Trophoblast cell (in vitro differentiated cells and primary cell): ENCODE measurements at regions not wholly inside any gene's neighbourhood (a gene's known extent, or its start where the extent isn't known, plus 50 kb on each side); places are given as distances from the start of the nearest gene placed in this dataset.

Source experiments
- DNase-seq, 2 donors: peaks; one replicate each; pipeline ENCODE4 v3.0.0-alpha.2; 2016
- H2AFZ ChIP-seq: 2 replicates; pipeline ENCODE4 v1.6.1; 2013; ENCODE audit warnings: low read length, moderate library complexity, mild to moderate bottlenecking; ENCODE audit not compliant: insufficient read depth, poor library complexity
- H2AK5ac ChIP-seq: 2 replicates; pipeline ENCODE4 v1.6.1; 2013; ENCODE audit warnings: mild to moderate bottlenecking, low read length
- H2BK120ac ChIP-seq: 2 replicates; pipeline ENCODE4 v1.6.1; 2013; ENCODE audit warnings: low read length, mild to moderate bottlenecking, moderate library complexity; ENCODE audit not compliant: insufficient read depth, poor library complexity
- H2BK12ac ChIP-seq: 2 replicates; pipeline ENCODE4 v1.6.1; 2013; ENCODE audit warnings: mild to moderate bottlenecking, low read length, moderate library complexity
- H2BK5ac ChIP-seq: 2 replicates; pipeline ENCODE4 v1.6.1; 2013; ENCODE audit warnings: low read length, low read depth, moderate library complexity, mild to moderate bottlenecking; ENCODE audit not compliant: poor library complexity
- H3K14ac ChIP-seq: 2 replicates; pipeline ENCODE4 v1.6.1; 2013; ENCODE audit warnings: mild to moderate bottlenecking, low read length
- H3K18ac ChIP-seq: 2 replicates; pipeline ENCODE4 v1.6.1; 2013; ENCODE audit warnings: mild to moderate bottlenecking, low read length
- H3K23ac ChIP-seq: 2 replicates; pipeline ENCODE4 v1.6.1; 2013; ENCODE audit warnings: low read length
- H3K27ac ChIP-seq: 2 replicates; pipeline ENCODE4 v1.5.1; 2013; ENCODE audit warnings: low read depth, mild to moderate bottlenecking, inconsistent platforms, low read length, moderate library complexity
- H3K27me3 ChIP-seq: 2 replicates; pipeline ENCODE4 v1.6.1; 2013; ENCODE audit warnings: inconsistent platforms, mild to moderate bottlenecking, low read length, moderate library complexity; ENCODE audit not compliant: insufficient read depth
- H3K36me3 ChIP-seq, 2 experiments: 1 replicate in 1 of 2; 2 replicates in 1 of 2; pipeline ENCODE4 v1.6.1; 2013; ENCODE audit warnings: low read length in 2 of 2, mild to moderate bottlenecking in 2 of 2, moderate library complexity in 1 of 2; ENCODE audit not compliant: insufficient read depth in 2 of 2, control insufficient read depth in 1 of 2
- H3K4ac ChIP-seq: 2 replicates; pipeline ENCODE4 v1.6.1; 2013; ENCODE audit warnings: low read depth, mild to moderate bottlenecking, low read length, moderate library complexity
- H3K4me1 ChIP-seq, 2 experiments: 1 replicate in 1 of 2; 2 replicates in 1 of 2; pipeline ENCODE4 v1.6.1; 2013; ENCODE audit warnings: low read length in 2 of 2, mild to moderate bottlenecking in 2 of 2, moderate library complexity in 1 of 2; ENCODE audit not compliant: insufficient read depth in 2 of 2, control insufficient read depth in 1 of 2
- H3K4me2 ChIP-seq: 2 replicates; pipeline ENCODE4 v1.6.1; 2013; ENCODE audit warnings: inconsistent platforms, mild to moderate bottlenecking, low read length, moderate library complexity
- H3K4me3 ChIP-seq: 2 replicates; pipeline ENCODE4 v1.5.1; 2013; ENCODE audit warnings: mild to moderate bottlenecking, low read depth, low read length, inconsistent platforms
- H3K79me1 ChIP-seq: one replicate; pipeline ENCODE4 v1.6.1; 2013; ENCODE audit warnings: low read length
- H3K79me2 ChIP-seq: 2 replicates; pipeline ENCODE4 v1.6.1; 2013; ENCODE audit warnings: low read length, mild to moderate bottlenecking; ENCODE audit not compliant: control insufficient read depth, insufficient read depth, poor library complexity
- H3K9ac ChIP-seq: 2 replicates; pipeline ENCODE4 v1.6.1; 2013; ENCODE audit warnings: mild to moderate bottlenecking, low read length
- H3K9me3 ChIP-seq: 2 replicates; pipeline ENCODE4 v1.6.1; 2013; ENCODE audit warnings: low read depth, mild to moderate bottlenecking, control low read depth, inconsistent platforms, low read length; ENCODE audit not compliant: insufficient read depth
- H4K12ac ChIP-seq: 2 replicates; pipeline ENCODE4 v1.6.1; 2013; ENCODE audit warnings: low read depth, mild to moderate bottlenecking, low read length, moderate library complexity
- H4K8ac ChIP-seq: 2 replicates; pipeline ENCODE4 v1.6.1; 2013; ENCODE audit warnings: low read depth, mild to moderate bottlenecking, low read length, moderate library complexity
- H4K91ac ChIP-seq: one replicate; pipeline ENCODE4 v1.6.1; 2013; ENCODE audit warnings: low read depth, mild to moderate bottlenecking, low read length, moderate library complexity
- WGBS: extraction: QIAGEN DNeasy Blood & Tissue Kit; methylation state at CpG from one replicate; pipeline ENCODE4 v1.1.7; 2013; ENCODE audit warnings: missing lambda C conversion rate; ENCODE audit not compliant: insufficient read length, insufficient coverage; ENCODE audit errors: extremely low coverage; 5-methylcytosine and 5-hydroxymethylcytosine counted together

DNA sequence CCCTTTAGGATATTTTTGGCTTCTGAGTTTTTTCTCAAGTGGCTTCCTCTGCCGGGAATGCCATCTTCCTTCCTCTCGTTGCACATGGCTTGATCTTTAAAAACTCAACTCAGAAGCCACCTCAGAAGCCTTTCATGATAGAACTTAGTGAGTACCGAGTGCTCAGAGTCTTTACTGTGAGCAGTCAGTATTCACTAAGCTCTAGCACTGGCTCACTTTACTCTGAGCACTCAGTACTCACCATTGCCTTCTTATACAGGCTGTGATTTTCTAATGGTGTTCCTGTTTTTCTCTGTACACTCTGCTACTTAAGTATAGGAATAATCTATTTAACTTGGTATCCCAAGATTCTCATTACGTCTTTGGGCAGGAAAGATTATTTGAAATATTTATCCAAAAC, 116.2 kb downstream of the PFDN4 start:
- no peak overlapping the region for H3K27ac ChIP-seq
- no CpG with 5 or more reads among the region's 4 CpGs for WGBS
- H2AFZ ChIP-seq, result no peak overlapping the region
- no peak overlapping the region for H3K4ac ChIP-seq
- H2BK120ac ChIP-seq, result no peak overlapping the region
- H3K4me3 ChIP-seq, result no peak overlapping the region
- no peak overlapping the region for H2AK5ac ChIP-seq
- no peak overlapping the region for H2BK5ac ChIP-seq
- H3K79me2 ChIP-seq, result no peaks in the 10 kb centered on the region
- no peak overlapping the region for H3K4me2 ChIP-seq
- H3K27me3 ChIP-seq, result no peaks in the 10 kb centered on the region
- no peaks in the 10 kb centered on the region for H3K36me3 ChIP-seq
- H2BK12ac ChIP-seq, result no peak overlapping the region
- H4K8ac ChIP-seq, result no peak overlapping the region
- H3K23ac ChIP-seq, result no peak overlapping the region
- no peak overlapping the region for H3K18ac ChIP-seq
- H3K14ac ChIP-seq, result no peak overlapping the region
- no peak for DNase-seq
- no peak overlapping the region for H4K12ac ChIP-seq
- H3K4me1 ChIP-seq, result no peaks in the 10 kb centered on the region
- H3K9ac ChIP-seq, result no peak overlapping the region
- no peaks in the 10 kb centered on the region for H3K9me3 ChIP-seq
- no peaks in the 10 kb centered on the region for H3K79me1 ChIP-seq
- H4K91ac ChIP-seq, result no peak overlapping the region

DNA sequence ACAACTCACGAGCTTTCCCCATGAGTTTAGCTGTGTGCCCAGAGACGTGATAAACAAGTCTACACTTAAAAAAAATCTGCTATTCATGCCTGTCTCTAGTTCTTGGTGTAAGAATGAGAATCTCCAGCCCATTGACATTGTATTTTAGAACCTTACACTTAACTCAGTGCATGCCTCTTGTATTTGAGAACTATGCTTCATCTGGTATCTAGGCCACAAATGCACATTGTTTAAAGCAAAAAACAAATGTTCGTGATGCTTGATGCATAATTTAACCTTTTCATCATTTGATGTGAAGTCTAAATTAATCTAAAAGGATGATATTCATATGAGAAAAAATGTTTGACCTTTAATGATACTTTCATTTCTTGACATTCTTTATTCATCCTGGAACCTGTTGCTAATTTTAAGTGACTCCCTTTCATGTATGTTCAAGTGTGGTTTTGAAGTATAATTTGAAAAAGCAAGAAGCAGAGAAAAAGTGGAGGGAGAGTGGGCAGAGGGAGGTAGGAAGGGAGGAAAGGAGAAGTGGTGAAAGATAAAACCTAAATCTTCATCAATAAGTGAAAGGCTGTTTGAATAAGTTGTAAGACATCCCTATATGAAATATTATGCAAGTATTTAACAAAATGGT, 116.9 kb downstream of the PFDN4 start:
- Histone ChIP-seq H3K79me2 (no peaks in the 10 kb centered on the region), H3K23ac (no peak overlapping the region), H3K36me3 (no peaks in the 10 kb centered on the region), H3K4me1 (no peaks in the 10 kb centered on the region), H3K79me1 (no peaks in the 10 kb centered on the region), H3K9ac (no peak overlapping the region), H2AFZ (no peak overlapping the region), H4K8ac (no peak overlapping the region), H3K4ac (no peak overlapping the region), H3K27ac (no peak overlapping the region), H2BK5ac (no peak overlapping the region), H3K14ac (no peak overlapping the region), H4K12ac (no peak overlapping the region), H2AK5ac (no peak overlapping the region), H3K18ac (no peak overlapping the region), H3K4me3 (no peak overlapping the region), H3K4me2 (no peak overlapping the region), H3K9me3 (no peaks in the 10 kb centered on the region), H3K27me3 (no peaks in the 10 kb centered on the region), H4K91ac (no peak overlapping the region), H2BK12ac (no peak overlapping the region), H2BK120ac (no peak overlapping the region)
- no CpG with 5 or more reads among the region's 3 CpGs for WGBS
- no peak for DNase-seq

DNA sequence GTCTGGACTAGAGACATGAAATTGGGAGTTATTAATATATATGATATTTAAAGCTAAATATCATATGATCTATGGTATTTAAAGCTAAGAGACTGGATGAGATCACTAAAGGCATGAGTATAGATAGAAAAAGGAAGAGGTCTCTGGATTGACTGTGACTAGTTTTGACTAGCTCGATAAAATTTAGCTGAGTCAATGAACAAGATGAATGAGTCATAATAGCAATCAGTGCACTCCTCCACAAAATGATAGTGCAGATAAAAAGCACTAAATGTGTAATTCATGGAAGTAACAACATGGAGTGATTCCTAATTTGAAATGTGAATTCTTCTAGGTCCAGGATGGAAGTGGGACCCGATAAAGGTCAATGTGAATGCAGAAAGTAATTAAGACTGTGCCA, 127.4 kb downstream of the PFDN4 start:
- no peak overlapping the region for H2AFZ ChIP-seq
- no CpG with 5 or more reads among the region's 2 CpGs for WGBS

DNA sequence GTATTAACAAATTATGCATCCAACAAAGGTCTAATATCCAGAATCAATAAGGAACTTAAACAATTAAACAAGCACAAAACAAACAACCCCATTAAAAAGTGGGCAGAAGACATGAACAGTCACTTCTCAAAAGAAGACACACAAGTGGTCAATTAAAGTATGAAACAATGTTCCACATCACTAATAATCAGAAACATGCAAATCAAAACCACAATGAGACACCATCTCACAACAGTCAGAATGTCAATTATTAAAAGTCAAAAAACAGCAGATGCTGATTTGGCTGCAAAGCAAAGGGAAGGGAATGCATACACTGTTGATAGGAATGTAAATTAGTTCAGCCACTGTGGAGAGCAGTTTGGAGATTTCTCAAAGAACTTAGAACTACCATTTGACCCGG, 129.3 kb downstream of the PFDN4 start:
- H3K14ac ChIP-seq, result no peak overlapping the region
- H4K12ac ChIP-seq, result no peak overlapping the region
- H2BK120ac ChIP-seq, result no peak overlapping the region
- no peak overlapping the region for H3K27ac ChIP-seq
- no peak overlapping the region for H3K9ac ChIP-seq
- no peak overlapping the region for H3K4me2 ChIP-seq
- H2AK5ac ChIP-seq, result no peak overlapping the region
- H3K79me2 ChIP-seq, result no peaks in the 10 kb centered on the region
- no peaks in the 10 kb centered on the region for H3K79me1 ChIP-seq
- no peaks in the 10 kb centered on the region for H3K9me3 ChIP-seq
- no peak overlapping the region for H3K23ac ChIP-seq
- H3K4ac ChIP-seq, result no peak overlapping the region
- no peaks in the 10 kb centered on the region for H3K36me3 ChIP-seq
- H4K8ac ChIP-seq, result no peak overlapping the region
- H3K18ac ChIP-seq, result no peak overlapping the region
- H2BK12ac ChIP-seq, result no peak overlapping the region
- no peak overlapping the region for H2AFZ ChIP-seq
- H3K27me3 ChIP-seq, result no peaks in the 10 kb centered on the region
- H3K4me1 ChIP-seq, result no peaks in the 10 kb centered on the region
- WGBS, result no CpG with 5 or more reads among the region's 1 CpG
- H2BK5ac ChIP-seq, result no peak overlapping the region
- no peak overlapping the region for H3K4me3 ChIP-seq
- no peak overlapping the region for H4K91ac ChIP-seq
- DNase-seq, result no peak

More for the DNA sequence above, 127.4 kb downstream of the PFDN4 start:
- H3K9me3 ChIP-seq, result no peaks in the 10 kb centered on the region
- H3K4me2 ChIP-seq, result no peak overlapping the region
- H3K23ac ChIP-seq, result no peak overlapping the region
- H4K12ac ChIP-seq, result no peak overlapping the region
- H4K8ac ChIP-seq, result no peak overlapping the region
- no peaks in the 10 kb centered on the region for H3K79me1 ChIP-seq
- H3K9ac ChIP-seq, result no peak overlapping the region
- no peak overlapping the region for H3K18ac ChIP-seq
- no peak overlapping the region for H3K14ac ChIP-seq
- no peak overlapping the region for H2BK12ac ChIP-seq
- H3K4me1 ChIP-seq, result no peaks in the 10 kb centered on the region
- no peak overlapping the region for H3K4me3 ChIP-seq
- no peak overlapping the region for H2AK5ac ChIP-seq
- DNase-seq, result no peak
- no peak overlapping the region for H2BK5ac ChIP-seq
- no peaks in the 10 kb centered on the region for H3K79me2 ChIP-seq
- no peak overlapping the region for H3K4ac ChIP-seq
- H3K27ac ChIP-seq, result no peak overlapping the region
- no peak overlapping the region for H4K91ac ChIP-seq
- H2BK120ac ChIP-seq, result no peak overlapping the region
- H3K36me3 ChIP-seq, result no peaks in the 10 kb centered on the region
- H3K27me3 ChIP-seq, result no peaks in the 10 kb centered on the region
